ENCODE measurements at regions not wholly inside any gene's neighbourhood (a gene's known extent, or its start where the extent isn't known, plus 50 kb on each side); places are given as distances from the start of the nearest gene placed in this dataset.
A peak's percentile ranks its signal among the peaks of the same experiment; 100 is the strongest.

DNA sequence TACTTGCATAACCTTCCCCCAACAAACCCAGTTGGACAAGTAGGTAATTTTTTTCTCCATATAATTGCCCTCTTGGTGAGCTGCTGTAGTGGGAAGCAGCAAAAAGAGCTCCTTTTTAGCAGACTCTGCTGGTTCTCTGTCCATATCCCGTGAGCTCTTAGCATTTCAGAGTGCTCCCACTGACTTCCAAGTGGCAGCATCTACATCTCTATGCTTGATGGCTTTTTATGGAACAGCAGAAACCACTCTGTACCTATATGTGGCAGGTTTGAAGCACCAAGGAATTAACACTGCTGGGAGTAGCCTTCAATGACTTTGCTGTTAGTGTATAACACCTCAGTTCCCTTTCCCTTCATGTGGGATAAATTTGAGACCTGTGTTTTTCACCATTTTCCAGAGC lies 168.4 kb upstream of the NHS start:
- no peak for DNase-seq (ENCODE audit: low read depth in 3 of 3)

DNA sequence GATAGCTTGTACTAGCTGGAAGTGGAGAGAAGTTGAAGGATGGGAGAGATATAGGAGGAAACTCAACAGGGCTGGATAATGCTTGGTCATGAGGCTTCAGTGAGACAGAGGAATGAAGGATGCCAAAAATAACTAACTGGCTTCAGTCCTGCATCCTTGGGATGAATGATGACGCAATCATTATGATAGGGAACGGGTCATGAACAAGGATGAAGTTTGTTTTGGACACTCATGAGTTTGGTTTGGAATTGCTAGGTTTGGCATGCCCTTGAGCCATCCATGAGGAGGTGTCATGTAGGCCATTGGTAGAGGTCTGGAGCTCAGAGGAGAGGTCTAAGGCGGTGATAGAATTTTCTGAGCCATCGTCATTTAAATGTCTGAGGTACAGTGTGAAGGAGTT lies 160.0 kb upstream of the NHS start:
- no peak for DNase-seq (ENCODE audit: low read depth in 3 of 3)

DNA sequence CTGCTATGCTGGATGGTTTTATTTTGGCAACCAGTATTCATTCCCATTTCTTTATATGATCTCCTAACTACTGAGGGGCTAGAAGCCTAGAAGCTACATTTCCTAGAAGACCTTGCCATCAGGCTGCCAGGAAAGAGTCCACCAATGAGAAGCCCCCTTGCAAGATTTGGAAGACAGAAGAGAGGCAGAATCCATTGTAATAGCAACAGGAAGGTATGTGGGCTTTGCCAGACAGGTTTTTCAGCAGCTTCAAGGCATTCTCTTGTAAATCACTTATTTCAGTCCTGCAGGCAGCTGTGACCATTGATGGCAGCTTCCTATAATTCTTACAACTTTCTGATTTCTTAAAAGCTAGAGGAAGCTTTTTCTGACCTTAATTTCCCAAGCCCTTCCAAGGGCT lies 148.3 kb upstream of the NHS start:
- no peak for DNase-seq (ENCODE audit: low read depth in 3 of 3)

DNA sequence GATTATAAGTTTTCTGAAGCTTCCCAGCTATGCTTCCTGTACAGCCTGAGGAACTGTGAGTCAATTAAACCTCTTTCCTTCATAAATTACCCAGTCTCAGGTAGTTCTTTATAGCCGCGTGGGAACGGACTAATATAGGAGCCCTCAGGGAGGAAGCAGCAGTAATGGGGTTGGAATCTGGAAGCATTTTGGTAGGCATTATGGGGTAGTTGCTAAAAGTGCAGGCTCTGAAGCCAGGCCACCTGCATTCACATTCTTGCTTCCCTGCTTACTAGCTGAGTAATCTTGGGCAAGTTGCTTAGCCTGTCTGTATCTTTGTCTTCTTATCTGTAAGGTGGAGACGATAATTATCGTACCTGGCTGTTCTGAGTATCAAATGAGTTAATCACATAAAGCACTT lies 137.9 kb upstream of the NHS start:
- DNase-seq (ENCODE audit: low read depth in 3 of 3): no peak

DNA sequence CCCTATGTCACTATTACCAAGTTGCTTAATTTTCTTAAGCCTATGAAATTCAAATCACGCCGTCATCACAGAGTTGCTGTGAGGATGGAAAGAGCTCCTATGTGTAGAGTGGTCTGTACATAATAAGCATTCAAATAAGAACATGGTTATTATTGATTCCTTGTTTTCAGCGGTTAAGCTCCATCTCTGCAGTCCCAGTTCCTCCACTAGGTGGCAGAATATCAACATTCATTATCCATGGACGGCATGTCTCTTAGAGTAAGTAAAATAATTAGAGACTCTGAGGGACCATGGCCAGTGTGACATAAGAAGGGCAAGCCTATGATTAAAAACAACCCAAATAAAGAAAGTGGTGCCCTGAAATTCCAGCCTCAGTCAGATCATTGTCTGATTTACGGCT lies 132.5 kb upstream of the NHS start:
- peak in 2 of 3 donors; percentile 1 to 21 for DNase-seq (ENCODE audit: low read depth in 3 of 3)

DNA sequence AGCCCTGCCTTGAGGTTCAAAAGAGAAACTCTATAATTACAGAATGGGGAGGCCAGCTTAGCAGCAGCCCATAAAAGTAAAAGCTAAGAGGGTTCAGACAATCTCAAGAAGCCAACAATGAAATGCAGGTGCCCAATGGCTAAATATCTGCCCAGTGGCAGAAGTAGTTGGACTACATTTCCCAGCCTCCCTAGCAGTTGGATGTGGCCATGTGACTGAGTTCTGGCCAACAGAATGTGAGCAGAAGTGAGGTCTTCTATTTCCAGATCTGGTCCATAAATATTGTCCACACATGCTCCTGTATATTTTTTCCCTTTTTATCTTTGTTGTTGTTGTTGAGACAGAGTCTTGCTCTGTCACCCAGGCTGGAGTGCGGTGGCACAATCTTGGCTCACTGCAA lies 127.9 kb upstream of the NHS start:
- DNase-seq (ENCODE audit: low read depth in 3 of 3): no peak

DNA sequence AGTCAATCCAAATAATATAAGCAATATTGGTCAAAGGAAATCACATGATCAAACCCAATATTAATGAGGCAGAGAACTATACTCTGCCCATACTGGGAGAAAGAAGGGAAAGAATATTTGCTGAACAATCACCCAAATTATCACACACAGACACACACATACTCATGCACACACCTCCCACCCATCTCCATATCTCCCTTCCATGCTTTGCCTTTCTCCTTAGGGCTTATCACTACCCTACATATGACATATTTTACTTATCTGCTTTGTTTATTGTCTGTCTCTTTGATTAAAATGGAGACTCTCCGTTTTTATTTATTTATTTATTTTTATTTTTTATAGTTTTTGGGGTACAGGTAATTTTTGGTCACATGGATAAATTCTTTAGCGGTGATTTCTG lies 112.9 kb upstream of the NHS start:
- no peak for DNase-seq (ENCODE audit: low read depth in 3 of 3)

DNA sequence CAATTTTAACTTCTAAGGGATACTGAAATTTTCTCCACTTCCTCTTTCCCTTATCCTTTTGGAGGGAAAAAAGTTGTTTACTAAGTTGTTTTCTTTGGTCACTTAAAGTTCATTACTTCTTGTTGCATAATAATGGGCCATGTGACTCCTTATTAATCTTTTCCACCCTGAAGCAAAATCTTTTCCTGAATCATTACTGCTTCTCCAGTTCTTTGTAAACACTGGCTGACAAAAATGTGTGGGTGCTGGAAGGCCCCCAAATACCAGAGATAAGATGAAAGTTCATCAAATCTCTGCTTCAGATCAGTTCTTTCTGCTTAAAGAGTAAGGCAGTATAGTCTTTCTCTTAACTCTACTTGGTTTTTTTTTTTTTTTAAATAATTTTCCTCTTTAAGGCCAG lies 108.9 kb upstream of the NHS start:
- DNase-seq (ENCODE audit: low read depth in 3 of 3): no peak

DNA sequence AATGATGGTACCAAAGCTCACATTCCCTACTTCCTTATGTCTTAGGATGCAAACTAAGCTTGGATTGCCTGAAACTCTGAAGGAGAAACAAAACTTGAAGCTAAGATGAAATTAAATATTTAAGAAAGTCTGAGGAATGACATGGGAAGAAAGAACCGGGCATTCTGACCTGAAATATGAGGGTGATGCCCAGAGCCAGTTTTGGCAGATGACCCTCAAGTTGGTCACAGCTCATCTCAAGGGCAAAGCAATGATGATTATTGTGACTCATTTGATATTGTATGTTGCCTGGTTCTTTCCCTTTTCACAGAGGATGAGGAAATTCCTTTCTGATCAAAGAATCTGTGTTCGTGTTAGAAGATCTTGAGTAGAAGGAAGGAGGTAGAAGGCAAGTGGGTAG lies 96.0 kb upstream of the NHS start:
- DNase-seq (ENCODE audit: low read depth in 3 of 3): no peak

DNA sequence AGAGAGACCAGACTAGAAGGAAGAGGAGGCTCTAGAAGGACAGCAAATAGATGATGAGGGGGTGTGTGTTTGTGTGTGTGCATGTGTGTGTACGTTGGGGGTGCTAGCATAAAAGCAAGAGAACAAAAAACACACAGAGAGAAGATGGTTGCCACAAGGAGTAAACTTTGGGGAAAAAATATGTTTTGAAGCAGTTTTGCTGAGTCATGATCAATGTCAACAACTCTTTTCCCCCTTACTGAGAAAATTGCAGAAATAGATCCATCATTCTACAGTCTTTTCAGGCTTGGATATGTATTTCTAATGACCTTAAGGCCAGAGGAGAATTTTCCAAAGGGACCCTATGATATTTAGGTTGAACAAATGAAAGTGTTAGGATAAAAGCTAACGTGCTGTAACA lies 89.0 kb upstream of the NHS start:
- DNase-seq (ENCODE audit: low read depth in 3 of 3): no peak

DNA sequence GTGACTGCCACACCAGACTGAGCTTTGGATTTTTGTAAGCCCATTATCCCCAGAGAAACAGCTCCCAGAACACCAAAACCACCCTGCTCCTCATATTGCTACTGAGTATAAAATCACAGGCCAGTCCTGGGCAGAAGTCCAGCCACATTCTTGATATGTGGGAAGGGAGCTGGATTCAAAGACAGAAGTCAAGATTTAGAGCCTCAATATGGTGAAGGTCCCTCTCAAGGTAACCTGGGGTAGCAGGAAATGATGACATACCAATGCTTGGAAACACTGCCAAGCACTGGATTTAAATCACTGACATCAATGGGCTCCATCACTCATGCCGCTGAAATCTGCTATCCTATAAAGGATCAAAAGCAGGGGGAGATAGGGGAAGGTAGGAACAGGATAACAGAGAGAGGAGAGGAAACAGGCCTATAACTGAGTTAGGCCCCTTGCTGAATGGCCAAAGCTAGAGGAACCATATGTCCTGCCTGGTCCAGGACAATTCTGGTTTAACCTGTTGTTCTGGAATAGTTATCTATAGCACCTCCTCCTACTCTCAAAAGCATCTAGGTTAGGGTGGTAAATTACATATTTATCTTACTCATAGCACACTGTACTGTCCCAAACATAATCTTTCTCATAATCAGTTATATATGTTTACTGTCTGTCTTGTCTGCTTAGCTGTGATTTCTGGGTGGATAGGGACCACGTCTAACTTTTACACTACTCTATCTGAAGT lies 83.7 kb upstream of the NHS start:
- DNase-seq (ENCODE audit: low read depth in 3 of 3): no peak

DNA sequence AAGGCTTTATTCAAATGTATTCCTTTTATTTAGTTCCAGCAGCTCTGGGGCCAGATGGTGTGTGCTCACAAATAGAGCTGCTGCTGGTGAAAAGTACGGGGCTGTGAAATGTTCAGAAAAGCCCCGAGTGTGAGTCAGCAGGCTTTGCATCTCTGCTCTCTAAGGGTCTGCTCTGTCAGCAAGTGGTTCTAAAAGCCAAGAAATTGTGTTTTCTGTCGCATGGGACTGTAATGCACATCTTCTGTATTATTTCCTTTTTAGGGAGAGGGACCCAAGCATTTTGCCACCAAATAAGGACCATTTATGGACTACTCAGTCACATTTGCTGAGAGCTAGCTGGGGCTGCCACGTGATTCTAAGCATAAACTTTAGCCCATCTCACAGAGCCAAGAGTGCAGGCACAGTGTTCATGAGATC lies 82.9 kb upstream of the NHS start:
- no peak for DNase-seq (ENCODE audit: low read depth in 3 of 3)

DNA sequence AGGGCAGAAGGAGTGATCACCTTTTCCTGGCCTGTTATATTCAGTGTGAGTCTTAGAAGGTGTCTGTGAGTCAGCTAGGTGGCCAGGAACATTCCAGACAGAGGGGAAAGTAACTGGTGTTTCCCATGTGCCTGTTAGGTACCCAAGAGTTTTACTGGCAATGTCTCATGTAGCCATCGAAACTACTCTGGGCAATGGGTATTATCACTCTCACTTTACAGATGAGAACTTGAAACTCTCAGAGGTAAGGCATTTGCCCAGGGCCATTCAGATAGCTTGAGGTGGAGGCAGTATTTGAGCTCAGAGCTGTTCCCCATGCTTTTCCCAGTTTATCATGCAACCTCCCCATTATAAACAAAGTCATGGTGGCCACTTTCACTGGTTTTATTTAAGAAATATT lies 80.4 kb upstream of the NHS start:
- DNase-seq (ENCODE audit: low read depth in 3 of 3): no peak

DNA sequence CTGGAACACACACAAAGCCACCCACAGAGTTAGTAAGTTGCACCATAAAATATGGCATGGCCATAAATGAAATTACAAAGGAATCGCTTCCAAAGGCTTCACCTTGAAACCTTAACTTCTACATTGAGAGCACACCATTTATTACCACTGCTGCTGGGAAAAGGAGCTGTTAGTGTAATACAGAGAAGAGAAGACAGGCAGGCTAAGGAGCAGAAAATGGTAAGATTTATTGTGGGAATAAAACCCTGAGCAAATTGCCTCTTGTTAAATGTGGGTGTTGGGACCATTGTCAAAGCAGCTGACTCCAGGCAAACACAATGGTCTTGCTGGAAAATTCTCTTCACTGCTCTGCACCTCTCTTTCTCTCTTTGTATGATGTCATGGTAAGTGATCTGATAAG lies 79.2 kb upstream of the NHS start:
- no peak for DNase-seq (ENCODE audit: low read depth in 3 of 3)

DNA sequence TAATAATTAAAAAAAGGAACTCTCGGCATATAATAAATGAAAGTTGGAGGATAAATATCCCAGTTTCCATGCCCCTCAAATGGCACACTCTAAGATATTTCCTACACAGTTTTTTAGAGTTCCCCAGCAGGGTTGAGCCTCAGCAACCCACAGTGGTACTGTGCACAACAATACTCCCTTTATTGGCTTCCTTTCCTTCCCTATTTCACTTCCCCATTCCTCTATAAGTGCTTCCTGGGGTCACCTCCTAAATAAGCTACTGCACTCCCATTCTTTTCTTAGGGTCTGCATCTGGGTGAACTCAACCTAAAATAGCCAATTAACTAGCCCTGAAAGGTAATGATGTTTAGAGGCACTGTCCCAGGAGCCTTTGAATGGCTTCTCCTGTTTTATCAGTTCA lies 76.4 kb upstream of the NHS start:
- no peak for DNase-seq (ENCODE audit: low read depth in 3 of 3)

DNA sequence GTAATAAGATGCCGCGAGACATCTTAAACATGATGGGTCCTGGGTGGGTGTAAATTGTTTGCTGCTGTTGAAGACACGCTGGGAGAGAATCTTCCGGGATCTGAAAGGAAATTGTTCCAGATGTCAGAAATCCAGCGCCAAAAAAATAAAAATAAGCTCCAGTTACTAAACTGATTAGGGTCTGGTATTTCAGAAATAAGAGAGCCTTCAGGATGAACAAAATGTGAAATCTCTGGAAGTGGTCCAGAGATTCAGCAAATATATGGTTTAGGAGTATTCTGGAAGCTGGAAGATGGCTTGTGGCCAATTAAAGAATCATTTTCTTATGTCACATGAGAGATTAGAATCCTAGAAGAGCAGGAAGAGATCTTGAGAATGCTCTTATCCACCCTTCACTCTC lies 75.8 kb upstream of the NHS start:
- DNase-seq (ENCODE audit: low read depth in 3 of 3): no peak

DNA sequence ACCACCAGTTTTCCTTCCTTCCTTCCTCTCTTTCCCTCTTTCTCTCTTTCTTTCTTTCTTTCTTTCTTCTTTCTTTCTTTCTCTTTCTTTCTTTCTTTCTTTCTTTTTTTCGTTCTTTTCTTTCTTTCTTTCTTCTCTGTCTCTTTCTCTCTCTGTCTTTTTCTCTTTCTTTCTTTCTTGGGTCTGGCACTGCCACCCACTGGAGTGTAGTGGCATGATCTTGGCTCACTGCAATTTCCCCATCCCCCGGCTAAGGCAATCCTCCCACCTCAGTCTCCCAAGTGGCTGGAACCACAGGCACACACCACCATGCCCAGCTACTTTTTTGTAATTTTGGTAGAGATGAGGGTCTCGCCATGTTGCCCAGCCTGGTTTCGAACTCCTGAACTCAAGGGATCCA lies 51.6 kb upstream of the NHS start:
- DNase-seq (ENCODE audit: low read depth in 3 of 3): no peak

All from stimulated activated CD4-positive, alpha-beta T cell treated with anti-CD3 and anti-CD28 coated beads, TNF-alpha, amount 100 ng/mL, for 48 hours (primary cell).